ENCODE measurements at regions not wholly inside any gene's neighbourhood (a gene's known extent, or its start where the extent isn't known, plus 50 kb on each side); places are given as distances from the start of the nearest gene placed in this dataset.

DNA sequence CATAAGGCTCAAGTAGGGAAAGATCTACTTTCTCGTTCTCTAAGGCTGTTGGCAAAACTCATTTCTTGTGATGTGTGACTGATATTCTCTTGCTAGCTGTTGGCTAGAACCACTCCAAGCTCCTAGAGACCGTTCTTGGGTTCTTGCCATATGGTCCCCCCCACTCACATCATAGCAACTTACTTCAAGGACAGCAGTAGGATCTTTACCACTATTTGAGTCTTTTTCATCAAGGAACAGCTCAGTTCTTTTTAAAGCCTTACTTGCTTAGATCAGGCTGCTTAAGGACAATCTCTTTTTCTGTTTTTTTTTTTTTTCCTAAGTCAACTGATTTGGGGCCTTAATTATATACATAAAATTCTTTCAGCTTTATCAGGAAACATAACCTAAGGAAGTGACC, 251.1 kb downstream of the GPR37 start:
- Histone ChIP-seq H3K36me3 (no peaks in the 10 kb centered on the region), H3K4me1 (no peaks in the 10 kb centered on the region), H3K27ac (no peak overlapping the region), H3K4me3 (no peak overlapping the region), H3K27me3 (no peaks in the 10 kb centered on the region), H3K9me3 (no peaks in the 10 kb centered on the region)
- TF ChIP-seq, protein P1, sequence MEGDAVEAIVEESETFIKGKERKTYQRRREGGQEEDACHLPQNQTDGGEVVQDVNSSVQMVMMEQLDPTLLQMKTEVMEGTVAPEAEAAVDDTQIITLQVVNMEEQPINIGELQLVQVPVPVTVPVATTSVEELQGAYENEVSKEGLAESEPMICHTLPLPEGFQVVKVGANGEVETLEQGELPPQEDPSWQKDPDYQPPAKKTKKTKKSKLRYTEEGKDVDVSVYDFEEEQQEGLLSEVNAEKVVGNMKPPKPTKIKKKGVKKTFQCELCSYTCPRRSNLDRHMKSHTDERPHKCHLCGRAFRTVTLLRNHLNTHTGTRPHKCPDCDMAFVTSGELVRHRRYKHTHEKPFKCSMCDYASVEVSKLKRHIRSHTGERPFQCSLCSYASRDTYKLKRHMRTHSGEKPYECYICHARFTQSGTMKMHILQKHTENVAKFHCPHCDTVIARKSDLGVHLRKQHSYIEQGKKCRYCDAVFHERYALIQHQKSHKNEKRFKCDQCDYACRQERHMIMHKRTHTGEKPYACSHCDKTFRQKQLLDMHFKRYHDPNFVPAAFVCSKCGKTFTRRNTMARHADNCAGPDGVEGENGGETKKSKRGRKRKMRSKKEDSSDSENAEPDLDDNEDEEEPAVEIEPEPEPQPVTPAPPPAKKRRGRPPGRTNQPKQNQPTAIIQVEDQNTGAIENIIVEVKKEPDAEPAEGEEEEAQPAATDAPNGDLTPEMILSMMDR (IDR thresholded peaks at IDR 0.05), result no peak
- intact Hi-C loops (cut with DNase I), result no loop called here
- no peak for DNase-seq (ENCODE audit: low spot score in 2 of 2)

DNA sequence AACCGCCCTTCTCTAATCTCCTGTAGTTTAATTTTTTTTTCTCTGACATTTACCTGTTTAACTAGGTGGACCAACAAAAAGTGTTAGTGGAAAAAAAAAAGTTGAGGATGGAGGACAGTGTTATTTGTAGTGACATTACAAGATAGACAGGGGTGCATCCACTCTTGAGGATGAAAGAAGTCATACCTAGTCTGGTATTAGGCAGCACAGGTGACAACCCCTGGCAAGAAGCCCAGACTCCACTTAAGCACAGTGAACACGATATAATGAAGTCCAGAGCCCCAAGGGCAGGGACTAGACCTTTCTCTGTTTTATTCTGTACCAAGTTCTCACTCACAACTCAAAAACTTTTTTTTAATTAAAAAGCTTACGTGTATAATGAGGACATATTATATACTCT, 268.4 kb downstream of the GPR37 start:
- no peaks in the 10 kb centered on the region for H3K9me3 ChIP-seq
- TF ChIP-seq, protein P1 (IDR thresholded peaks at IDR 0.05), result no peak
- H3K27ac ChIP-seq, result no peak overlapping the region
- H3K4me1 ChIP-seq, result no peaks in the 10 kb centered on the region
- intact Hi-C loops (cut with DNase I), result no loop called here
- no peak overlapping the region for H3K4me3 ChIP-seq
- no peaks in the 10 kb centered on the region for H3K36me3 ChIP-seq
- no peak for DNase-seq (ENCODE audit: low spot score in 2 of 2)
- H3K27me3 ChIP-seq, result no peaks in the 10 kb centered on the region

DNA sequence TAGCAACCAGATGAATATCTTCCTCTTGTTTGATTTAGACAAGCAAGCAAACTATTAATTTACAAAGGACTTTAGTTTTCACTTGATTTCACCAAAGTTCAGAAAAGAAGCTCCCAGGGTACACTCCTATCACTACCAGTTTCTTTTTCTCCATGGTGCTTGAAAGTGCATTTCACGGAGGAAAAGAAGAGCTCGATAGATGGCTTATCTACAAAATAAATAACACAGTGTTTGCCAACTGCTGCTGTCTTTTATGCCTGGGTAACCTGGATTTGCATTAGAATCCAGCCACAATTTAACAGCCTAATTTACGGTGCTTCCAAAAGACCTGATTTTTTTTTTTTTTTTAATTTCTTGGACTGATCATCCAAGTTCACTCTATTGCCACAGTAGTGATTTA, 275.7 kb downstream of the GPR37 start:
- Histone ChIP-seq H3K4me1 (no peaks in the 10 kb centered on the region), H3K27me3 (no peaks in the 10 kb centered on the region), H3K36me3 (no peaks in the 10 kb centered on the region), H3K4me3 (no peak overlapping the region), H3K9me3 (no peaks in the 10 kb centered on the region), H3K27ac (no peak overlapping the region)
- TF ChIP-seq, protein P1 (IDR thresholded peaks at IDR 0.05), result no peak
- no peak for DNase-seq (ENCODE audit: low spot score in 2 of 2)
- intact Hi-C loops (cut with DNase I), result no loop called here

DNA sequence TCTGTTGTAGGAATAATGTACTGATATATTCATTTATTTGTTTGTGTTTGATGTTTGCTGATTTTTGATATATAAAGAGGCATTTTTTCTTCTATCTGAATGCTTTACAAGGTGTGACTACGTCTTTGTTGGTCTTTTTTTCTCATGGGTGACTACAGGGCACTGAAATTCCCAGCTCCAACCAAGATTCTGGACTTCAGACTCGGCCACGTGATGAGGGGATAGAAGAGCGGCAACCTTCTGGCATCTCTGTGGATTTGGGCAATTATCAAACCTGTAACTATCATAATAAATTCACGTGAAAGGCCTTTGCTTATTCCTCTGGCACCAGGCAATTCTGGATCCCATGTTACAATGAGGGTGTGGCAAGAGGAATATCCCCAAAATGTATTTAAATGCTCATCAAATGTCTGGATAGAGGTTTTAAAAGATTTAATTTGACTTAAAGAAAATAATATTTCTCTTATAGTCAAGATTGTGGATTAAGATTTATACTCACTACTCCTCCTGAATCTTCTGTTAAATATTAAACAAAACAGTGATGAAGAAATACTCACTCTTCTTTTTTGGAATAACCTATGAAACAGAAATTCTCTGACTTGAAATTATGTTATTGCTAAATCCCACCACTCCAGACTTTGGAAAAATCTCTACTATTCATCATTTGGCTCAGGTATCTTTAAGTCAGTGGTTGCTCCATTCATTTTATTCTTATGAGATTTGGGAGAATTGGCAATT, 276.3 kb downstream of the GPR37 start:
- Histone ChIP-seq H3K27ac (no peak overlapping the region), H3K4me1 (no peaks in the 10 kb centered on the region), H3K36me3 (no peaks in the 10 kb centered on the region), H3K27me3 (no peaks in the 10 kb centered on the region), H3K4me3 (no peak overlapping the region), H3K9me3 (no peaks in the 10 kb centered on the region)
- DNase-seq (ENCODE audit: low spot score in 2 of 2), result no peak
- TF ChIP-seq, protein P1 (IDR thresholded peaks at IDR 0.05), result no peak
- intact Hi-C loops (cut with DNase I), result no loop called here

DNA sequence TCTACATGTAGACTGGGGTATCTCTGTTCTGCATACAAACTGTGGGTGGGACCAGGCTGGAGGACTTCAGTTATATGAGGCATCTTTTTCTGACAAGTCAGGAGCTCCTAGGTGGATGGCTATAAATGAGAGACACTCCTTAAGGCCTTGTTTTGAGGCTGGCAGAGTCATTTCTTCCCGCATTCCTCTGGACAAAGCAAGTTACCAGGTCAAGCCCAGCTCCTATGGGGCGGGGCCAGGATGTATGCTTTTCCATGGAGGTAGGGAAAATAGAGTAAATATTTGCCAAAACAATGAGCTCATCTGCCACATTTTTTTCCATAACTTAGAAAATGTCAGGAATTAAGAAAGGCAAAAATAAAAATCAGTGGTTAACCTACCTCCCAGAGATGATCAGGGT, 283.4 kb downstream of the GPR37 start:
- Histone ChIP-seq H3K27me3 (no peaks in the 10 kb centered on the region), H3K4me3 (no peak overlapping the region), H3K4me1 (no peaks in the 10 kb centered on the region), H3K9me3 (no peaks in the 10 kb centered on the region), H3K27ac (no peak overlapping the region), H3K36me3 (no peaks in the 10 kb centered on the region)
- TF ChIP-seq, protein P1 (IDR thresholded peaks at IDR 0.05), result no peak
- no peak for DNase-seq (ENCODE audit: low spot score in 2 of 2)
- intact Hi-C loops (cut with DNase I), result no loop called here
